CD4-positive, alpha-beta T cell treated with Interleukin-12 subunit alpha and Interleukin-12 subunit beta, for 1 hour (primary cell): ENCODE measurements at regions not wholly inside any gene's neighbourhood (a gene's known extent, or its start where the extent isn't known, plus 50 kb on each side); places are given as distances from the start of the nearest gene placed in this dataset.

Source experiments
- DNase-seq: peaks from one replicate; pipeline ENCODE4 v3.0.0-alpha.2; 2020

DNA sequence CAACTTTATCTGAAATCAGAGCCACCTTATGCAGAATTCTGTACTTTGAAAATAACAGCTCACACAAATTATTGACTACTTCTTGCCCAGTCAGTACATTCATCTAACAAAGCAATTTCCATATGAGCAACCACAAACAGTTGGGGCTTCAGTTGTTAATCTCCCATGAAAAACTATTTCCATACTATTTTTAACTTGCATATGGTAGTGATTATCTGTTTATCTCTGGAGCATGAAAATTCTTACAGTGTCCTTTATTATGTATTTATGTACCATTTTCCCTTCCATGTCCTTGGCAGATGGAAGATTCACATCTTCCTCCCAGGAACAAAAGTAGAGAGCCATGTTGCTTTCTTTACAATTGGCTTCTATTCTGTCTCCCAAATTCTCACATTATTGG is 285.7 kb downstream of the CRPPA start:
- no peak for DNase-seq

- no peak for DNase-seq
These were observed 290.9 kb downstream of the CRPPA start for GRCh38 chr7:16130111-16131110.

- no peak for DNase-seq
These were observed 291.8 kb downstream of the CRPPA start for GRCh38 chr7:16129431-16130110.

DNA sequence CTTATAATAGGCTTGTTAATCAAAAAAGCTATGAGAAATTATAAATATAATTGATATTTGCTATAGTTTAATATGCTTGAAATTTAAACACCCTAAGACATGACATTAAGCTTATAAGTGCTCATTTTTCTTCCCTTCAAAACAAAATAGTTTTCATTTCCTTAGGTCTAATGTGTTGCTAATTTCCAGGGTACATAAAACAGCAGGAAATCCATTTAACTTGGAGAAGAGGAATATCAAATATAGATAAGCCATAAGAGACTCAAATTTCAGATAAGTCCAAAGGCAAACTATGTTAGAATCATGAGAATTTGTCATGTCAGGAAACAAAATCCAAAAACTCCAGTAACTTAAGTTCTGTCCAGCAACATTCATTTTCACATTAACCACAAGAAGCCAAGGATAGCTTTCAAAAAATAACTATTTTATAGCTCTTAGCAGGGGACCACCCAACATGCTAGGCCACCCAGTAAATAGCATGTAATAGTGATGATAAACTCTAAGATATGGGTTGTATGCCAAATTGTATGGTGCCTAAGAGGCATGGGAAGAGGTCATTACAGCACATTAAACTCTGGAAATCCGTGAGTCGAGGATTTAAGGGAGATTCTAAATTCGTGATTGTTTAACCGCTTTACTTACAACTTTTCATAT is 298.1 kb downstream of the CRPPA start:
- no peak for DNase-seq

DNA sequence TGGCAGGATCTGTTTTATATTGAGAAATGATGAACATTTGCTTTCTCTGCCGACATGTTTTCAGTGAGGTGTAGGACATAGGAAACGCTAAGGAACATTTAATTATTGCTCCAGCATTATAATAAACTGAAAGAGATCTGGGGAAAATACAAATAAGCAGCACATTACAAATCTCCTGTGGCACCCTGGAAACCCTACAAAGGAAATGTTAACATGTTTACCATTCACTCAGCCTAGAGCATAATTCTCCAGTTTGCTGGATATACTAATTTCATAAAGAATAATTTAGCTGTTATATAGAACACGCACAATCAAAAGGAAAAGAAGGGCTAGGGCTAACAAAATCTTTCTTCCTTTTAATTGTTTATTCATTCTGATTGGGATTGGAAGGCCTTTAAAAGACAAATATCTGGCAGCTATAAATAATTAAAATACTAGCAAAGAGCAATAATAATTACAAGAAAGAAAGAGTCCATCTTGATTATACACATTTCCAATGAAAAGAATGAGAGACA is 299.4 kb downstream of the CRPPA start:
- no peak for DNase-seq

DNA sequence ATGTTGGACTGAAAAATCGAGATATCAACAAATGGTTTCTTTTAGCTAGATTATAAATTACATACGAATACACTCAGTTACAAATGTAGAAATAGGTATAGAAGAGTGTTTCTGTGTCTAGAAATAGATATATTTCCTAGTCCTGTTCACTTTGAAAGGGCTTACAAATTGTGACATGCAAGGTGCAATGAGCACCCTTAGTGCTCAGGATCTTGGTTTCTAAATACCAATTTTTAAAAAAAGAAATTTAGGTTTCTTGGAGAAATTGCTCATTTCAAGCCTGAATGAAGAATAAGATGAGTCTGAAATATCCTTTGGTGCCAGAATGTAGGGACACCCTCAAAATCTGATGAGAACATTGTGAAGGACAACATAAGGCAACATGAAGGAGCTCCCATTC is 306.0 kb downstream of the CRPPA start:
- DNase-seq = no peak

DNA sequence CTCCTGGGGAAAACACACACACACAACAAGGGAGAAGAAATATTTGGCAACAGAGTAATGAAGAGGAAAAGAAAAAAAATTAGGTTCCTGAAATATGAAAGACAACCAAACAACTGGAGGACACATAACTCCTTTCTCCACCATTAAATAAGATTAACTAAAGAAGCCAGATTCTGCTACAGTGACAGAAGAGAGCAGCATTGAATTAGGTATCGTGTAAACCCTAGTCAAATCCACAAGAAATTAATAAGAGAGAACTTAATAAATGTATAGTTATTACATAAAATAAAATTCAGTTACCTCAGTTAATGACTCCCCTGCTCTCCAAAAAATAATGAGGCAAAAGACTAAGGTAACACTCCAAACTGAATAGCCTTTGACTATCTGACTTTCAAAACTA is 306.7 kb downstream of the CRPPA start:
- DNase-seq = peak; percentile 9

- DNase-seq = no peak
These were observed 307.3 kb downstream of the CRPPA start for GRCh38 chr7:16114071-16114470.

GRCh38 chr7:16113058-16113457 is 308.3 kb downstream of the CRPPA start:
- DNase-seq = no peak

DNA sequence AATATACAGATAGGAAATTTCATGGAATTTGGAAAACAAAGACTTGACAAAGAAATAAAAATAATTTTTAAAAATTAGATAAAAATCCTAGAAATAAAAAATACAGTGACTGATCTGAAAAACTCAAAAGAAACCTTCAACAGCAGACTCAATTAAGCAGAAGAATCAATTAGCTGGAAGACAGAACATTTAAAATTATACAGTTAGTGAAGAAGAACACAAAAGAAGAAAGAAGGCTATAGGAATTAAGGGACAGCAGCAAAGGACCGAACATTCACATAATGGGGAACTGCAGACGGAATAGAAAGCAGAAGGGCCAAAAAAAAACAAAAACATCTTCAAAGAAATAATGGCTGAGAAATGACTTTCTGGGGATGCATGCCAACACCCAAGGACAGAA is 314.5 kb downstream of the CRPPA start:
- DNase-seq = no peak

DNA sequence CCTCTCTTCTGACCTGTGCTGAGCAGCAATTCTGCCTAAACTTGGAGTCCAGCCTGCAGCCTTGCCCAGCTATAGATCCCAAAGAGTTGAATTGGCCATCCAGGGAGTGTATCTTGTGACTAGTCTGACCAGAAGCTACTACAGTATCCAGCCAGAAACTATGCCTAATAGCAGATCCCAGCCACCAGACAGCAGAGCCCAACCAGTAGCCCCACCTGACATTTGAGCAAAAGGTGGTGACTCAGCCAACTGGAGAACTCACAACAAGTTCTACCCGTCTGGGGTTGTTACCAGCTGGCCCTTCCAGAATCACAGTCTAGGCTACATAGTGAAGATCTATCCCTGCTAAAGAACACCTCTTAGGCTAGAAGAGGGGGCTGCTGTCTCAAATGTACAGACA is 315.0 kb downstream of the CRPPA start:
- no peak for DNase-seq

DNA sequence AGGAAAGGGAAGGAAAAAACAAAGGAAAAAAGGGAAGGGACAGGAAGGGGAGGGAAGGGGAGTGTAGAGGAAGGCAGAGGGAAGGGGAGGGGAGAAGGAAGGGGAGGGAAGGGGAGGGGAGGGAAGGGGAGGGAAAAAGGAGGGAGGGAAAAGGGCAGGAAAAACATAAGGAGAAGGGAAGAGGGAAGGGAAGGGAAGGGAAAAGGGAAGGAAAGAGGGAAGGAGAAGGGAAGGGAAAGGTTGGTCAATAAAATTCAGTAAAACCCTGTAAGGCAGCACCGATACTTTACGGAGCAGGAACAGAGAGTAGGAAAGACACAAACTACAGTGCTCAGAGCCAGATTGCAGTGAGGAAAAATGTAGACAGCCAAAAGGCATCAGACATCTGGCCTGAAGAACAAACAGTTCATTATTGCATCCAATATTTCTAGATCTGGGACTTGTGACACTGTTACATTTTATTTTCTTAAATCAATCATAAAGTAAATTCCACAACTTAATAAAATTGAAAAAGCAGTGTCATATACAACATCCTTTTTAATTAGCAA is 322.0 kb downstream of the CRPPA start:
- no peak for DNase-seq

GRCh38 chr7:16098585-16099179 is 322.7 kb downstream of the CRPPA start:
- no peak for DNase-seq

GRCh38 chr7:16098058-16098457 is 323.3 kb downstream of the CRPPA start:
- no peak for DNase-seq

DNA sequence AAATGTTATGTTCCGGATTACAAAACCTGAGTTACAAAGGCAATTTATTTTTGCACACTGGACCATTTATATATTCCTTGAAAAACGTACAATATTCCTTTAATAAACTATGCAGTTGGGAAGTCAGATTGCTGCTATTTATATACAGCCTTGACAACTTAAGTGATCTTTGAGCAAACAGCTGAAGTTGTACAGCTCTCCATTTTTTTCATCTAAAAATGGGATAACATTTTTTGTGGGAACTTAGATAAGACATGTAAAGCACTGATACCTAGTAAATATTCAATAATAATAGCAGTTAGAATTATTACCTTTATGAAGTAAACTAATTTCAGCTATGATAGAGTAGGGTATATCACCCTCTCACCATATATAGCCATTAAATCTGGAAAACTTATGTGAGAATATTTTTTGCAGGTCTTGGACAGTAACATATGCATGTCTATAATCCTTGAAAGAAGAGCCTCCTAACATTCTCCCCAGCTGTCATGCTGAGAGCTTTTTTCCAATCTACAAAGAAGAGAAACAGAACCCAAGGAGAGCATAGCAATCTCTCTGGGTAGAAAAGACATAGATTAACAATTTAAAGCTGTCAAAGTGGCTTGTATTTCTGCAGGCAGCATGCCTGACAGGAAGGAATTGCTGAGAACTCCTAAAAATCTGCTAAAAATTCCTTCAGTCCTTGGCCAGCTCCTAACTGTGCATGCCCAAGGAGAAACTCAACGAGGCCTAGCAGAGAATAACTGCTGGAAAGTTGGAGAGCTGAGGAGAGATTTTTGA is 326.0 kb downstream of the CRPPA start:
- no peak for DNase-seq

DNA sequence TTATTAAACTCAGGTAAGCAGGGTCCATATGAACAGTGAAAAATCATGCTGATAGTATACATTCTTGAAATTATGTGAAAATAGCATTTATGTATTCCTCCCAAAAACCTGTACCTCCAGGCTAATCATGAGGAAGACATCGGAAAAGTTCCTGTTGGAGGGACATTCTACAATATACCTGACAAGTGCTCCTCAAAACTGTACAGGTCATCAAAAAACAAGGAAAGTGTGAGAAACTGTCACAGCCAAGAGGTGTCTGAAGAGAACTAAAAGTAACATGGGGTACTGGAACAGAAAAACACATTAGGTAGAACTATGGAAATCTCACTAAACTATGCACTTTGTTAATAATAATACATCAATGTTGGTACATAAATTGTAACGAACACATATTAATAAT is 326.7 kb downstream of the CRPPA start:
- DNase-seq = no peak

DNA sequence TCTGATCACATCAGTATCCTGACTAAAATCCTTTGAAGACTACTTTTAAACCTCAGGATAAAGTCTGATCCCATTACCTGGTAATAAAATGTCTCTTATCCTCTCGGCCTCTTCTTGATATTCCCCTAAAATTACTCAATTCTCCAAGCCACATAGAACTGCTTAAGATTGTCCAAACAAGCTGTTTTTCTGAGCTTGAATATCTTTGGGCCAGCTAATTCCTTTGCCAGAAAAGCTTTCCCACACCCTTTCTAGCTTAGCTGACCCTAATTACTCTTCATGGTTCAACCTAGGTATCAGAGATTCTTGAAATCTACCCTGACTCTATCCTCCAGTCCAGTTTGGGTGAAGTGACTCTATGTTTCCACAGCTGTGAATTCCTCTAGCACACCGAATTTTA is 328.6 kb downstream of the CRPPA start:
- DNase-seq = no peak

GRCh38 chr7:16091701-16092310 is 329.5 kb downstream of the CRPPA start:
- no peak for DNase-seq

- DNase-seq = no peak
These were observed 331.5 kb downstream of the CRPPA start for GRCh38 chr7:16089801-16090200.

DNA sequence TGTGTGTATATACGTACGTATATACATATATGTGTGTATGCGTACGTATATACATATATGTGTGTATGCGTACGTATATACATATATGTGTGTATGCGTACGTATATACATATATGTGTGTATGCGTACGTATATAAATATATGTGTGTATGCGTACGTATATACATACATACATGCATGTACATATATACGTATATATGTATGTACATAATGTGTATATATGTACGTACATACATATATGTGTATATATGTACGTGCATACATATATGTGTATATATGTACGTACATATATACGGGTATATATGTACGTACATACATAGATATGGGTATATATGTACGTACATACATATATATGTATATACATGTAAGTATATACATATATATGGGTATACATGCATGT is 332.1 kb downstream of the CRPPA start:
- no peak for DNase-seq

GRCh38 chr7:16086743-16087142 is 334.6 kb downstream of the CRPPA start:
- DNase-seq = no peak
